ENCODE measurements at regions not wholly inside any gene's neighbourhood (a gene's known extent, or its start where the extent isn't known, plus 50 kb on each side); places are given as distances from the start of the nearest gene placed in this dataset.

DNA sequence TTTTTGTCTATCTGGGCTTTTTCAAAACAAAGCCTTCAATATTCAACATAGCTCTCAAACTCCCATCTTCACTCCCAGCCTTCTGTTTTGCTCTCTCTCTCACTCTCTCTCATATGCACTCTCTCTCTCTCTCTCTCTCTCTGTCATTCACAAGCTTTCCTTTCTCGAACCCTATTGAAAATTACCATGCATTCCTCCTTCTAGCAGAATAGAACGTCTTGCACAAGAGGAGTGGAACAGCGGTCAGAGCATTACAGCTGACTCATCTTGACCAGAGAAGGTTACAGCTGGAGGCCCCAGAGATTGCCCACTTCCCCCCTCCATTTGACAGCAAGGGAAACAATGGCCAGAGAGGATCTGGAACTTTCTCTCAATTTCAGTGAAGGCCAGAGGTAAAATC is 51.0 kb upstream of the LIFR start:
- no peak for DNase-seq (ENCODE audit: low spot score)
- H3K9me3 ChIP-seq (ENCODE audit: low read depth): no peaks in the 10 kb centered on the region
- H3K79me2 ChIP-seq (ENCODE audit: low read depth): no peaks in the 10 kb centered on the region
- TF ChIP-seq, protein P1, sequence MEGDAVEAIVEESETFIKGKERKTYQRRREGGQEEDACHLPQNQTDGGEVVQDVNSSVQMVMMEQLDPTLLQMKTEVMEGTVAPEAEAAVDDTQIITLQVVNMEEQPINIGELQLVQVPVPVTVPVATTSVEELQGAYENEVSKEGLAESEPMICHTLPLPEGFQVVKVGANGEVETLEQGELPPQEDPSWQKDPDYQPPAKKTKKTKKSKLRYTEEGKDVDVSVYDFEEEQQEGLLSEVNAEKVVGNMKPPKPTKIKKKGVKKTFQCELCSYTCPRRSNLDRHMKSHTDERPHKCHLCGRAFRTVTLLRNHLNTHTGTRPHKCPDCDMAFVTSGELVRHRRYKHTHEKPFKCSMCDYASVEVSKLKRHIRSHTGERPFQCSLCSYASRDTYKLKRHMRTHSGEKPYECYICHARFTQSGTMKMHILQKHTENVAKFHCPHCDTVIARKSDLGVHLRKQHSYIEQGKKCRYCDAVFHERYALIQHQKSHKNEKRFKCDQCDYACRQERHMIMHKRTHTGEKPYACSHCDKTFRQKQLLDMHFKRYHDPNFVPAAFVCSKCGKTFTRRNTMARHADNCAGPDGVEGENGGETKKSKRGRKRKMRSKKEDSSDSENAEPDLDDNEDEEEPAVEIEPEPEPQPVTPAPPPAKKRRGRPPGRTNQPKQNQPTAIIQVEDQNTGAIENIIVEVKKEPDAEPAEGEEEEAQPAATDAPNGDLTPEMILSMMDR (IDR thresholded peaks at IDR 0.05): no peak
- TF ChIP-seq EZH2phosphoT487 (IDR thresholded peaks at IDR 0.05): no peak
- no peak for TF ChIP-seq EZH2 (IDR thresholded peaks at IDR 0.05)
- no peak overlapping the region for H3K4me3 ChIP-seq
- H3K27me3 Mint-ChIP-seq (ENCODE audit: insufficient read depth, low read depth): peaks cover 5% of the 10 kb centered on the region
- H3K27ac Mint-ChIP-seq: no peak overlapping the region
- peaks cover 3% of the 10 kb centered on the region for H3K4me1 Mint-ChIP-seq
- H2AFZ ChIP-seq (replicated peaks): no peak overlapping the region
- H3K4me3 Mint-ChIP-seq: no peak overlapping the region
- H4K20me1 ChIP-seq (ENCODE audit: low read depth): no peaks in the 10 kb centered on the region
- H3K36me3 ChIP-seq: no peaks in the 10 kb centered on the region
- no peaks in the 10 kb centered on the region for H3K27me3 ChIP-seq
- no peak overlapping the region for H3K4me2 ChIP-seq
- no peaks in the 10 kb centered on the region for H3K9me3 Mint-ChIP-seq
- no peaks in the 10 kb centered on the region for H3F3A ChIP-seq (ENCODE audit: low read depth)
- no peaks in the 10 kb centered on the region for H3K36me3 Mint-ChIP-seq
- H3K27ac ChIP-seq: no peak overlapping the region
- no peaks in the 10 kb centered on the region for H3K4me1 ChIP-seq
- H3K9ac ChIP-seq: no peak overlapping the region

DNA sequence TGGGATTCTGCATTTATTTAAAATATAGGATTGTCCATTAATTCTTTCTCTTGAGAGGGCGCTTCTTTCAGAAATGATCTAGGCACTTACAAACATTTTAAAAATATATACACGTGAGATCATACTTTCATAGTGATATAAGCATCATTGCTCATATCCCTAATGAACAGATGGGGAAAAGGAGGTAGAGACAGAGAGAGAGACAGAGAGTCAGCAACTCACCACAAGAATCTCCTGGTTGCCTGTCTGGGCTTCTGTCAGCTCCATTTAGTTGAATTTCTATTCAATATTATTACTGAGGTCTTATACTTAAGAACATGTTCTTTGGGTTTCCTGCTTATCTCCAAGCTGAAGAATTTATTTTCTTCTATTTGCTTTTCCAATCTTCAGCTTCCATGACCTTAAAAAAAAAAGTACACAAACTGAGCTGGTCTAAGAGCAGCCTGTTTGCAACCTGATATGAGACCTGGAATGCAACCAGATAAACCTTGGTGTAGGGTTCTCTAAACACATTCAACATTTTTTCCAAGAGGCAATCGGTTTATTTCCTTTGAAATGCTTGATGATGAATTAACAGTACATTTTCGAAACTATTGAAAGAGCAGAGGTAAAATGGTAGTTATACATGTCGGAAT is 51.6 kb upstream of the LIFR start:
- H3K79me2 ChIP-seq (ENCODE audit: low read depth): no peaks in the 10 kb centered on the region
- H3K9me3 Mint-ChIP-seq: peaks cover 2% of the 10 kb centered on the region
- H3K4me2 ChIP-seq: no peak overlapping the region

DNA sequence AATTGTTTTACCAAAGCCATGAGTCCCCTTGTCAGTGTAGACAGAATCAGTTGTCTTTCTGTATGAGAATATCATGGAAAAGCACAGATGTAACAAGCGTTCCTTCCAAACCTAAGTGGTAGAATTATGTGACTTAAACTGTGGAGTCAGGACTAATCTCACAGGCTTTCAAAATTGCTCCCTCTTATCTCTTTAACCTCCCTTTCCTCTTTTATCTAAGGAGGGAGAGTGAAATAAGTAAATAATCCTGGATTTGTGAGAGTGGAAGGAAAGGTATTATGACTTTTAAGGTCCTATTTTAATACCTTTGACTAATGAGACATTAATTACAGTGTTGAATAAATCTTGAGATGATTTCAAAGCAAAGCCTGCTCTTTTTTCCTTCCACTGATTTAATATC is 52.4 kb upstream of the LIFR start:
- H3K36me3 Mint-ChIP-seq: no peaks in the 10 kb centered on the region
- peaks cover 2% of the 10 kb centered on the region for H3K9me3 Mint-ChIP-seq
- Histone ChIP-seq H3K4me1 (no peaks in the 10 kb centered on the region), H3F3A (ENCODE audit: low read depth) (no peaks in the 10 kb centered on the region), H3K9ac (no peak overlapping the region), H3K9me3 (ENCODE audit: low read depth) (no peaks in the 10 kb centered on the region), H3K4me3 (no peak overlapping the region), H3K4me2 (no peak overlapping the region), H3K36me3 (no peaks in the 10 kb centered on the region), H4K20me1 (ENCODE audit: low read depth) (no peaks in the 10 kb centered on the region), H3K79me2 (ENCODE audit: low read depth) (no peaks in the 10 kb centered on the region), H3K27ac (no peak overlapping the region), H3K27me3 (no peaks in the 10 kb centered on the region), H2AFZ (replicated peaks) (no peak overlapping the region)
- DNase-seq (ENCODE audit: low spot score): no peak
- no peak overlapping the region for H3K27ac Mint-ChIP-seq
- peaks cover 5% of the 10 kb centered on the region for H3K27me3 Mint-ChIP-seq (ENCODE audit: insufficient read depth, low read depth)
- H3K4me3 Mint-ChIP-seq: no peak overlapping the region
- H3K4me1 Mint-ChIP-seq: peaks cover 3% of the 10 kb centered on the region
- no peak for TF ChIP-seq EZH2 (IDR thresholded peaks at IDR 0.05)
- no peak for TF ChIP-seq EZH2phosphoT487 (IDR thresholded peaks at IDR 0.05)
- TF ChIP-seq, protein P1 (IDR thresholded peaks at IDR 0.05): no peak

More for the DNA sequence above, 51.6 kb upstream of the LIFR start:
- no peaks in the 10 kb centered on the region for H3K9me3 ChIP-seq (ENCODE audit: low read depth)
- H3K27me3 ChIP-seq: no peaks in the 10 kb centered on the region
- no peaks in the 10 kb centered on the region for H3K36me3 ChIP-seq
- no peak overlapping the region for H3K27ac ChIP-seq
- no peaks in the 10 kb centered on the region for H4K20me1 ChIP-seq (ENCODE audit: low read depth)
- H3K27ac Mint-ChIP-seq: no peak overlapping the region
- no peak overlapping the region for H3K9ac ChIP-seq
- H2AFZ ChIP-seq (replicated peaks): no peak overlapping the region
- TF ChIP-seq, protein P1 (IDR thresholded peaks at IDR 0.05): no peak
- H3F3A ChIP-seq (ENCODE audit: low read depth): no peaks in the 10 kb centered on the region
- no peak for DNase-seq (ENCODE audit: low spot score)
- H3K4me3 Mint-ChIP-seq: no peak overlapping the region
- no peaks in the 10 kb centered on the region for H3K36me3 Mint-ChIP-seq
- H3K4me1 Mint-ChIP-seq: peaks cover 3% of the 10 kb centered on the region
- no peaks in the 10 kb centered on the region for H3K4me1 ChIP-seq
- H3K4me3 ChIP-seq: no peak overlapping the region
- peaks cover 5% of the 10 kb centered on the region for H3K27me3 Mint-ChIP-seq (ENCODE audit: insufficient read depth, low read depth)

Data from neural progenitor cell (in vitro differentiated cells).